ENCODE measurements at regions not wholly inside any gene's neighbourhood (a gene's known extent, or its start where the extent isn't known, plus 50 kb on each side); places are given as distances from the start of the nearest gene placed in this dataset.

- Mint-ChIP-seq H3K27ac (ENCODE audit: unreplicated experiment) (no peak overlapping the region), H3K4me1 (ENCODE audit: low read depth) (peaks cover 40% of the 10 kb centered on the region), H3K9me3 (ENCODE audit: low read depth) (no peaks in the 10 kb centered on the region)
Measured at GRCh38 chr1:58887059-58887458, 103.2 kb upstream of the JUN start.

GRCh38 chr1:58888833-58889232 is 105.0 kb upstream of the JUN start:
- Mint-ChIP-seq H3K4me1 (ENCODE audit: low read depth) (peaks cover 35% of the 10 kb centered on the region), H3K27me3 (ENCODE audit: low read depth) (peaks cover 4% of the 10 kb centered on the region), H3K27ac (ENCODE audit: unreplicated experiment) (no peak overlapping the region), H3K9me3 (ENCODE audit: low read depth) (no peaks in the 10 kb centered on the region), H3K36me3 (ENCODE audit: low read depth) (no peaks in the 10 kb centered on the region), H3K4me3 (ENCODE audit: unreplicated experiment) (no peak overlapping the region)
- no peak for DNase-seq (ENCODE audit: low spot score)
- TF ChIP-seq CTCF (IDR thresholded peaks at IDR 0.05), result no peak

More at GRCh38 chr1:58887059-58887458, 103.2 kb upstream of the JUN start:
- Mint-ChIP-seq H3K27me3 (ENCODE audit: low read depth) (no peaks in the 10 kb centered on the region), H3K36me3 (ENCODE audit: low read depth) (no peaks in the 10 kb centered on the region), H3K4me3 (ENCODE audit: unreplicated experiment) (no peak overlapping the region)
- no peak for DNase-seq (ENCODE audit: low spot score)
- no peak for TF ChIP-seq CTCF (IDR thresholded peaks at IDR 0.05)

- Mint-ChIP-seq H3K36me3 (ENCODE audit: low read depth) (no peaks in the 10 kb centered on the region), H3K4me3 (ENCODE audit: unreplicated experiment) (no peak overlapping the region), H3K9me3 (ENCODE audit: low read depth) (no peaks in the 10 kb centered on the region), H3K27me3 (ENCODE audit: low read depth) (peaks cover 4% of the 10 kb centered on the region), H3K27ac (ENCODE audit: unreplicated experiment) (no peak overlapping the region), H3K4me1 (ENCODE audit: low read depth) (peaks cover 36% of the 10 kb centered on the region)
- no peak for DNase-seq (ENCODE audit: low spot score)
- no peak for TF ChIP-seq CTCF (IDR thresholded peaks at IDR 0.05)
Measured at GRCh38 chr1:58890113-58890512, 106.3 kb upstream of the JUN start.

- Mint-ChIP-seq H3K36me3 (ENCODE audit: low read depth) (no peaks in the 10 kb centered on the region), H3K4me3 (ENCODE audit: unreplicated experiment) (no peak overlapping the region), H3K27ac (ENCODE audit: unreplicated experiment) (no peak overlapping the region), H3K9me3 (ENCODE audit: low read depth) (no peaks in the 10 kb centered on the region), H3K27me3 (ENCODE audit: low read depth) (peaks cover 4% of the 10 kb centered on the region), H3K4me1 (ENCODE audit: low read depth) (peaks cover 36% of the 10 kb centered on the region)
- no peak for DNase-seq (ENCODE audit: low spot score)
- TF ChIP-seq CTCF (IDR thresholded peaks at IDR 0.05), result no peak
Measured at GRCh38 chr1:58890609-58891008, 106.8 kb upstream of the JUN start.

- no peak for DNase-seq (ENCODE audit: low spot score)
- no peak for TF ChIP-seq CTCF (IDR thresholded peaks at IDR 0.05)
- H3K27ac Mint-ChIP-seq (ENCODE audit: unreplicated experiment), result no peak overlapping the region
- peaks cover 35% of the 10 kb centered on the region for H3K4me1 Mint-ChIP-seq (ENCODE audit: low read depth)
- H3K27me3 Mint-ChIP-seq (ENCODE audit: low read depth), result peaks cover 4% of the 10 kb centered on the region
- no peaks in the 10 kb centered on the region for H3K9me3 Mint-ChIP-seq (ENCODE audit: low read depth)
- no peak overlapping the region for H3K4me3 Mint-ChIP-seq (ENCODE audit: unreplicated experiment)
- H3K36me3 Mint-ChIP-seq (ENCODE audit: low read depth), result no peaks in the 10 kb centered on the region
Measured at GRCh38 chr1:58891347-58891746, 107.5 kb upstream of the JUN start.
